PC-9 (cell line): ENCODE measurements at regions not wholly inside any gene's neighbourhood (a gene's known extent, or its start where the extent isn't known, plus 50 kb on each side); places are given as distances from the start of the nearest gene placed in this dataset.

Source experiments
- BruUV-seq: library from RNA; stranded (reverse); fragments of 400-500 nt; replicated peaks from 2 replicates; lab custom pipeline; 2021; lab: Mats Ljungman, UMichigan
- CTCF ChIA-PET: fragments of 300-600 bp; sonication (Branson Sonifier 250); formaldehyde crosslinking; loops from one replicate; lab custom pipeline; 2022; ENCODE audit warnings: antibody characterized with exemption; lab: Charles Lee
- POLR2A ChIA-PET: fragments of 300-600 bp; sonication (Branson Sonifier 250); formaldehyde crosslinking; loops from one replicate; lab custom pipeline; 2022; ENCODE audit warnings: antibody characterized with exemption; ENCODE audit not compliant: unreplicated experiment; lab: Charles Lee
- DNase-seq, 2 experiments: peaks; one replicate each; pipeline versions ENCODE4 v3.0.0 to v3.0.0-alpha.2; 2015 to 2022; ENCODE audit warnings: mixed read lengths in 1 of 2
- H2AFZ ChIP-seq: fragments of 200-600 bp; sonication (generic); 2 replicates; pipeline ENCODE4 v1.8.1; 2017; ENCODE audit warnings: antibody characterized with exemption
- H3F3A ChIP-seq: fragments of 200-600 bp; sonication (generic); 2 replicates; pipeline ENCODE4 v1.8.1; 2017; ENCODE audit warnings: antibody characterized with exemption, mild to moderate bottlenecking, low read depth; ENCODE audit not compliant: insufficient read depth
- H3K27ac ChIP-seq: fragments of 200-600 bp; sonication (generic); 2 replicates; pipeline ENCODE4 v1.6.1; 2016; ENCODE audit warnings: mixed run types
- H3K27me3 ChIP-seq: fragments of 200-600 bp; sonication (generic); 2 replicates; pipeline ENCODE4 v1.6.1; 2016; ENCODE audit warnings: low read depth, mixed run types; ENCODE audit not compliant: insufficient read depth
- H3K36me3 ChIP-seq: fragments of 200-600 bp; sonication (generic); 2 replicates; pipeline ENCODE4 v1.6.1; 2016; ENCODE audit warnings: low read depth, mixed run types
- H3K4me1 ChIP-seq: fragments of 200-600 bp; sonication (generic); replicated peaks from 2 replicates; pipeline ENCODE4 v1.6.1; 2016; ENCODE audit warnings: mixed run types; ENCODE audit not compliant: insufficient read depth
- H3K4me2 ChIP-seq: fragments of 200-600 bp; sonication (generic); 2 replicates; pipeline ENCODE4 v1.6.1; 2017; ENCODE audit warnings: mixed run types
- H3K4me3 ChIP-seq: fragments of 200-600 bp; sonication (generic); 2 replicates; pipeline ENCODE4 v1.6.1; 2016; ENCODE audit warnings: mixed run types
- H3K79me2 ChIP-seq: fragments of 200-600 bp; sonication (generic); 2 replicates; pipeline ENCODE4 v1.6.1; 2017; ENCODE audit warnings: low read depth, mixed run types
- H3K9me2 ChIP-seq: fragments of 200-600 bp; sonication (generic); 2 replicates; pipeline ENCODE4 v1.8.1; 2017; ENCODE audit warnings: mild to moderate bottlenecking; ENCODE audit not compliant: insufficient read depth
- H3K9me3 ChIP-seq: fragments of 200-600 bp; sonication (generic); 2 replicates; pipeline ENCODE4 v1.8.1; 2016; ENCODE audit warnings: low read depth; ENCODE audit not compliant: insufficient read depth
- H4K20me1 ChIP-seq: fragments of 200-600 bp; sonication (generic); 2 replicates; pipeline ENCODE4 v1.8.1; 2017; ENCODE audit not compliant: insufficient read depth
- EZH2 ChIP-seq: fragments of 200-600 bp; sonication (generic); IDR thresholded peaks from 2 replicates; pipeline ENCODE4 v1.8.0; 2017; ENCODE audit warnings: antibody characterized with exemption, low read depth
- intact Hi-C: fragments of 100-400 bp; cut with micrococcal nuclease; formaldehyde crosslinking; loops from one replicate; pipeline ENCODE4 v1.10.0; 2022; ENCODE audit not compliant: unreplicated experiment
- TF ChIP-seq, protein P1 (sequence below): fragments of 200-600 bp; sonication (generic); conservative IDR thresholded peaks from 2 replicates; pipeline ENCODE4 v1.6.1; 2017; ENCODE audit warnings: mixed run types, antibody characterized with exemption, mild to moderate bottlenecking, moderate library complexity

DNA sequence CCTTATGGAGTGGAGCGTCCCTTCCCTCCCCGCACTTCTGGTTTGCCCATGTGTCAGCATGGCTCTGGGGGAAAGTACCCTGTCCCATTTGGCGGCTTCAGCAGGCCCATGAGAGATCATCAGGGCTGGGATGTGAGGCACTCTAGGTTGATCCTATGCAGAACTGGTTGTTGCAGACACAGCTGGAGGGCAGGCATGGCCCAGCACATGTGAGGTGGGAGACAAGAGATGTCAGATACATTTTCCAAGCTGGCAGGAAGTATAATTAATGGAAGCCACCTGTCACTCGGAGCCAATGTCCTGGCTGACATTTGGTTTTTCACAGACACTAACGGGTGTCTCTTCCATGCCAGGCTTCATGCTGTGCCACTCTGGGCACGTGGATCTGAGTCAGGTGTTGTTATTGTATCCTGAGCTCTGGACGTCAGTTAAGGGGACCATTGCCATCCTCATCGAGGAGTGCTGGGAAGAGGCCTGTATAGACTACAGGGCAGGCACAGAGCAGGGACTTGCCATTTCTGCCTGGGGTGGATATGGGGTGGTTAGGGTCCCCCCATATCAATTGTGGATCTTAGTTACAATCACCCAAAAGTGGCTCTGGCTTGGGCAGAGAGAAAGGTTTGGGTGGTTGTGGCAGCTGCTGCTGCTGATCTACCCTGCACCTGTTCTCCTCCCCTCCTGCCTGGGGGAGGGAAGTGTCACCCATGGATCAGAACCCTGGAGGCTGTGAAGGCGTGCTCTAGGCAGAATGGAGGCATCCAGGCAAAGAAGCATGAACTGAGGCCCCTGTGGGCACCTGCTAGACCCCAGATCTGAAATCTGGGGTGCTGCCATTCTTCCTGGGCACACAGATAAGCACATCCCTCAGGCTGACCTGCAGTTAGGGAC is 140.7 kb downstream of the FBLN2 start:
- Histone ChIP-seq H4K20me1 (no peaks in the 10 kb centered on the region), H3K4me3 (no peak overlapping the region), H3K36me3 (no peaks in the 10 kb centered on the region), H3K79me2 (no peaks in the 10 kb centered on the region), H3K27ac (no peak overlapping the region), H2AFZ (no peak overlapping the region), H3F3A (no peaks in the 10 kb centered on the region), H3K27me3 (peaks cover 75% of the 10 kb centered on the region), H3K4me2 (no peak overlapping the region), H3K9me2 (no peaks in the 10 kb centered on the region), H3K4me1 (no peaks in the 10 kb centered on the region), H3K9me3 (no peaks in the 10 kb centered on the region)
- intact Hi-C loops = no loop called here
- CTCF ChIA-PET = no interaction called here
- BruUV-seq = no TSS peak
- POLR2A ChIA-PET = no interaction called here
- TF ChIP-seq, protein P1, sequence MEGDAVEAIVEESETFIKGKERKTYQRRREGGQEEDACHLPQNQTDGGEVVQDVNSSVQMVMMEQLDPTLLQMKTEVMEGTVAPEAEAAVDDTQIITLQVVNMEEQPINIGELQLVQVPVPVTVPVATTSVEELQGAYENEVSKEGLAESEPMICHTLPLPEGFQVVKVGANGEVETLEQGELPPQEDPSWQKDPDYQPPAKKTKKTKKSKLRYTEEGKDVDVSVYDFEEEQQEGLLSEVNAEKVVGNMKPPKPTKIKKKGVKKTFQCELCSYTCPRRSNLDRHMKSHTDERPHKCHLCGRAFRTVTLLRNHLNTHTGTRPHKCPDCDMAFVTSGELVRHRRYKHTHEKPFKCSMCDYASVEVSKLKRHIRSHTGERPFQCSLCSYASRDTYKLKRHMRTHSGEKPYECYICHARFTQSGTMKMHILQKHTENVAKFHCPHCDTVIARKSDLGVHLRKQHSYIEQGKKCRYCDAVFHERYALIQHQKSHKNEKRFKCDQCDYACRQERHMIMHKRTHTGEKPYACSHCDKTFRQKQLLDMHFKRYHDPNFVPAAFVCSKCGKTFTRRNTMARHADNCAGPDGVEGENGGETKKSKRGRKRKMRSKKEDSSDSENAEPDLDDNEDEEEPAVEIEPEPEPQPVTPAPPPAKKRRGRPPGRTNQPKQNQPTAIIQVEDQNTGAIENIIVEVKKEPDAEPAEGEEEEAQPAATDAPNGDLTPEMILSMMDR = no peak
- TF ChIP-seq EZH2 = no peak
- no peak for DNase-seq

GRCh38 chr3:13688824-13689223 is 139.9 kb downstream of the FBLN2 start:
- ChIA-PET POLR2A (no interaction called here), CTCF (no interaction called here)
- H3K4me1 ChIP-seq = no peaks in the 10 kb centered on the region
- H3K27ac ChIP-seq = no peak overlapping the region
- BruUV-seq = no TSS peak
- H4K20me1 ChIP-seq = no peaks in the 10 kb centered on the region
- TF ChIP-seq, protein P1 = no peak
- TF ChIP-seq EZH2 = no peak
- intact Hi-C loops = no loop called here
- H3K4me2 ChIP-seq = no peak overlapping the region
- no peak overlapping the region for H2AFZ ChIP-seq
- no peak for DNase-seq
- H3K79me2 ChIP-seq = no peaks in the 10 kb centered on the region
- H3K4me3 ChIP-seq = no peak overlapping the region
- no peaks in the 10 kb centered on the region for H3K36me3 ChIP-seq
- no peaks in the 10 kb centered on the region for H3K9me2 ChIP-seq
- no peaks in the 10 kb centered on the region for H3F3A ChIP-seq
- peaks cover 72% of the 10 kb centered on the region for H3K27me3 ChIP-seq
- H3K9me3 ChIP-seq = no peaks in the 10 kb centered on the region

DNA sequence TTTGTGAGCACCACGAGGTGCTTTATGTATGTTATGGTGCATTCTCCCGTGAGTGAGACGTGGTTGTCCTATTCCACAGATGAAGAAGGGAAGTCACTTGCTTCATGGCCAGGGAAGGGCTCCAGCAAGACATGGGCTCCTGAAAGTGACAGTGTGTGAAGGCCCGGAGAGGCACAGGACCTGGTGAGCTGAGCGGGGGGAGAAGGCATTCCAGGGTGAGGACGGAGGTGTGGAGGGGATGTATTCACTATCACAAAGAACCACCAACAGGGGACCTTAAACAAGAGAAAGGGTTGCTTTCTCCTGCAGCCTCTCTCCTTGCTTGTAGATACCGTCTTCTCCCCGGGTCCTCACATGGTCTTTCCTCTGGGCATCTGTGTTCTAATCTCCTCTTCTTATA is 139.1 kb downstream of the FBLN2 start:
- ChIA-PET POLR2A (no interaction called here), CTCF (no interaction called here)
- Histone ChIP-seq H3K9me2 (no peaks in the 10 kb centered on the region), H3K9me3 (no peaks in the 10 kb centered on the region), H2AFZ (no peak overlapping the region), H3F3A (no peaks in the 10 kb centered on the region), H3K79me2 (no peaks in the 10 kb centered on the region), H3K27ac (no peak overlapping the region), H3K36me3 (no peaks in the 10 kb centered on the region), H3K4me2 (no peak overlapping the region), H4K20me1 (no peaks in the 10 kb centered on the region), H3K4me1 (no peaks in the 10 kb centered on the region), H3K27me3 (peaks cover 69% of the 10 kb centered on the region), H3K4me3 (no peak overlapping the region)
- intact Hi-C loops = no loop called here
- TF ChIP-seq EZH2 = no peak
- TF ChIP-seq, protein P1 = no peak
- BruUV-seq = no TSS peak
- no peak for DNase-seq
